HepG2 (cell line): ENCODE measurements at regions not wholly inside any gene's neighbourhood (a gene's known extent, or its start where the extent isn't known, plus 50 kb on each side); places are given as distances from the start of the nearest gene placed in this dataset.

ENCODE experiments used
- ATAC-seq: fragments of 200-7000 bp; cut with Tn5 transposase; 3 replicates; pipeline ENCODE4 v1.9.1; 2020; ENCODE audit warnings: mild to moderate bottlenecking, moderate library complexity
- BruUV-seq: library from RNA; stranded (reverse); fragments of 400-500 nt; replicated peaks from 2 replicates; lab custom pipeline; 2021; lab: Mats Ljungman, UMichigan
- CTCF ChIA-PET: fragments of 300-600 bp; formaldehyde crosslinking; extraction: SDS; loops from one replicate; lab custom pipeline; 2021; ENCODE audit warnings: low total read pairs, inconsistent platforms, low intra/inter-chr PET ratio; lab: Yijun Ruan, JAX
- POLR2A ChIA-PET: fragments of 350-600 bp; sonication (Branson Sonifier 250); formaldehyde crosslinking; loops from one replicate; lab custom pipeline; 2020; ENCODE audit warnings: antibody characterized with exemption, inconsistent platforms; lab: Yijun Ruan, JAX
- DNase-seq: peaks from one replicate; pipeline ENCODE4 v3.0.0-alpha.2; 2015; ENCODE audit warnings: low spot score
- FAIRE-seq: peaks from 3 replicates; lab custom pipeline; 2011; peaks lifted over from hg19 to GRCh38; lab: Jason Lieb, UNC
- H2AFZ ChIP-seq: one replicate; pipeline ENCODE4 v1.6.1; 2011; ENCODE audit warnings: low read length, inconsistent platforms
- H3K27ac ChIP-seq: fragments of 300-600 bp; 3 replicates; pipeline ENCODE4 v1.8.0; 2011; ENCODE audit warnings: mixed run types, mild to moderate bottlenecking, mixed read lengths, low read length, inconsistent platforms; ENCODE audit not compliant: insufficient read depth; ENCODE audit errors: extremely low read length
- H3K27me3 ChIP-seq, 2 experiments: fragments of 200-600 bp in 1 of 2; 2 replicates in 1 of 2; 3 replicates in 1 of 2; pipeline versions ENCODE4 v1.6.0 to v1.8.0; 2011; ENCODE audit warnings: low read length in 2 of 2, mild to moderate bottlenecking in 2 of 2, moderate library complexity in 2 of 2, inconsistent platforms in 1 of 2; ENCODE audit not compliant: insufficient read depth in 2 of 2, control insufficient read depth in 1 of 2
- H3K36me3 ChIP-seq, 2 experiments: fragments of 200-600 bp in 1 of 2; replicated peaks in 1 of 2; 2 replicates in 1 of 2; 3 replicates in 1 of 2; pipeline versions ENCODE4 v1.5.1 to v1.8.0; 2011; ENCODE audit warnings: low read length in 2 of 2, inconsistent platforms in 1 of 2; ENCODE audit not compliant: insufficient read depth in 2 of 2, control insufficient read depth in 1 of 2
- H3K4me1 ChIP-seq: 2 replicates; pipeline ENCODE4 v1.5.1; 2012; ENCODE audit warnings: low read length, inconsistent platforms; ENCODE audit not compliant: insufficient read depth
- H3K4me2 ChIP-seq: 2 replicates; pipeline ENCODE4 v1.6.0; 2011; ENCODE audit warnings: low read depth, low read length, inconsistent platforms
- H3K4me3 ChIP-seq, 3 experiments: fragments of 200-600 bp in 1 of 3; sonication (generic), shearing (Covaris generic) in 1 of 3; replicated peaks in 1 of 3; 2 replicates each; pipeline ENCODE4 v1.5.1; 2011 to 2016; ENCODE audit warnings: low read length in 3 of 3, inconsistent platforms in 2 of 3, low read depth in 2 of 3, mild to moderate bottlenecking in 2 of 3, control low read depth in 1 of 3, mixed read lengths in 1 of 3; ENCODE audit not compliant: insufficient read depth in 1 of 3
- H3K79me2 ChIP-seq: one replicate; pipeline ENCODE4 v1.6.1; 2011; ENCODE audit warnings: low read length, inconsistent platforms; ENCODE audit not compliant: insufficient read depth
- H3K9ac ChIP-seq: 2 replicates; pipeline ENCODE4 v1.6.0; 2011; ENCODE audit warnings: mild to moderate bottlenecking, low read depth, low read length, inconsistent platforms; ENCODE audit not compliant: insufficient read depth
- H3K9me3 ChIP-seq: 2 replicates; pipeline ENCODE4 v1.5.1; 2012; ENCODE audit warnings: mild to moderate bottlenecking, low read length
- H4K20me1 ChIP-seq: 2 replicates; pipeline ENCODE4 v1.6.0; 2011; ENCODE audit warnings: inconsistent platforms, mild to moderate bottlenecking, low read length, moderate library complexity; ENCODE audit not compliant: insufficient read depth
- ARID2 ChIP-seq: sonication (generic); formaldehyde crosslinking; IDR thresholded peaks from 2 replicates; pipeline ENCODE4 v1.8.1; 2022; ENCODE audit warnings: mild to moderate bottlenecking, missing genetic modification reagents, borderline replicate concordance
- ELF4 ChIP-seq: sonication (generic); formaldehyde crosslinking; IDR thresholded peaks from 2 replicates; pipeline ENCODE4 v1.5.0; 2020; ENCODE audit warnings: missing genetic modification reagents, mild to moderate bottlenecking, moderate library complexity, borderline replicate concordance
- NFKB2 ChIP-seq: sonication (generic); formaldehyde crosslinking; IDR thresholded peaks from 2 replicates; pipeline ENCODE4 v1.4.0; 2020; ENCODE audit warnings: missing genetic modification reagents, borderline replicate concordance
- NPAS2 ChIP-seq: sonication (generic); formaldehyde crosslinking; IDR thresholded peaks from 2 replicates; pipeline ENCODE4 v1.8.0; 2022; ENCODE audit warnings: mild to moderate bottlenecking, missing genetic modification reagents, borderline replicate concordance
- NR2F6 ChIP-seq, 2 experiments: IDR thresholded peaks; 2 replicates each; pipeline ENCODE4 v1.6.1; 2016; ENCODE audit warnings: antibody characterized with exemption in 1 of 2, mild to moderate bottlenecking in 1 of 2
- RXRB ChIP-seq: IDR thresholded peaks from 2 replicates; pipeline ENCODE4 v1.6.1; 2016; ENCODE audit warnings: borderline replicate concordance, missing genetic modification reagents, missing compliant biosample characterization
- SIX1 ChIP-seq: sonication (generic); formaldehyde crosslinking; IDR thresholded peaks from 2 replicates; pipeline ENCODE4 v1.4.0; 2020; ENCODE audit warnings: missing genetic modification reagents, borderline replicate concordance
- TCF12 ChIP-seq, 2 experiments: fragments of 450-650 bp in 1 of 2; sonication (generic) in 1 of 2; formaldehyde crosslinking in 1 of 2; IDR thresholded peaks; 2 replicates each; pipeline versions ENCODE4 v1.6.1 to v1.8.0; 2017 to 2022; ENCODE audit warnings: antibody characterized with exemption in 1 of 2, mild to moderate bottlenecking in 1 of 2, missing genetic modification reagents in 1 of 2, moderate library complexity in 1 of 2
- ZNF432 ChIP-seq: sonication (generic); formaldehyde crosslinking; IDR thresholded peaks from 2 replicates; pipeline ENCODE4 v1.5.0; 2020; ENCODE audit warnings: missing genetic modification reagents, mild to moderate bottlenecking, borderline replicate concordance
- WGBS: methylation state at CpG from one replicate; pipeline ENCODE4 v1.1.6; 2017; ENCODE audit warnings: low lambda C conversion rate; 5-methylcytosine and 5-hydroxymethylcytosine counted together
- in situ Hi-C: cut with HindIII; loops from 2 replicates; pipeline ENCODE4 v1.10.0; 2017; ENCODE audit warnings: low pct_unique_long_range_greater_than_20kb; ENCODE audit not compliant: extremely low pct_ligation_motif_present
- intact Hi-C: fragments of 100-400 bp; cut with micrococcal nuclease; formaldehyde crosslinking; loops from one replicate; pipeline ENCODE4 v1.10.0; 2022; ENCODE audit not compliant: unreplicated experiment
- TF ChIP-seq, protein P1 (sequence below): sonication (generic); formaldehyde crosslinking; IDR thresholded peaks from 2 replicates; pipeline ENCODE4 v1.8.0; 2022; ENCODE audit warnings: missing genetic modification reagents, mild to moderate bottlenecking, borderline replicate concordance
- TF ChIP-seq, protein P2 (sequence below): sonication (generic); formaldehyde crosslinking; IDR thresholded peaks from 2 replicates; pipeline ENCODE4 v1.5.1; 2020; ENCODE audit warnings: mild to moderate bottlenecking, missing genetic modification reagents, moderate library complexity
- TF ChIP-seq, protein P3 (sequence below): IDR thresholded peaks from 2 replicates; pipeline ENCODE4 v1.6.1; 2016

DNA sequence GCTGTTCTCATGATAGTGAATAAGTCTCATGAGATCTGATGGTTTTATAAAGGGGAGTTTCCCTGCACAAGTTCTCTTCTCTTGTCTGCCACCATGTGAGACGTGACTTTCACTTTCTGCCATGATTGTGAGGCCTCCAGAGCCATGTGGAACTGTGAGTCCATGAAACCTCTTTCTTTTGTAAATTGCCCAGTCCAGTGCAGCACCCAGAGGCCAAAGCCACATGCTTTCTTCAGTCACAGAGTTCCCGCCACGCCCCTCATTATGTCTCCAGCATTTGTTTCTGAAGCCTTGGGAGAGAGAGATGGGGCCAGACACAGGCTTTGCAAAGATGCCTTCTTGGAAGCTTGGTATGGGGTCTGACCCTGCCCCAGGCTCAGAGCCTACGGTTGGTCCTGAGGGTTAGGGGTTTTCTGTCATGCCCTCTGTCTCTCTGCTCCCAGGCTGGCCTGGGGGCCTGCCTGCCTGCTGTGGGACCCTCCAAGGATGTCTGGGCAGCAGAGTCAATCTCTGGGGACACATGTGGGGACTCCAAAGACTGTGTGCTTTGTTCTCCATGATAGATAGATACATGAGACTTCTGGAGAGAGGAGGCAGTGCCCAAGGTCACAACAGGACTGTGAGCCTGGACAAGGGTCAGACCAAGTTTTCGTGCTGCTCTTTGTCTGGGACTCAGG, 114.1 kb upstream of the PRMT8 start:
- H4K20me1 ChIP-seq: no peaks in the 10 kb centered on the region
- no peaks in the 10 kb centered on the region for H3K9me3 ChIP-seq
- no peak overlapping the region for H2AFZ ChIP-seq
- H3K27me3 ChIP-seq: peaks cover 0 to 11% of the 10 kb centered on the region in 2 experiments; a peak in 2 of 5 replicates
- no peak overlapping the region for H3K9ac ChIP-seq
- no peak overlapping the region for H3K4me3 ChIP-seq
- H3K36me3 ChIP-seq: no peaks in the 10 kb centered on the region
- H3K79me2 ChIP-seq: no peaks in the 10 kb centered on the region
- POLR2A ChIA-PET: no interaction called here
- FAIRE-seq: no peak
- CTCF ChIA-PET: no interaction called here
- ATAC-seq: no peak
- BruUV-seq: no TSS peak
- intact Hi-C loops: no loop called here
- in situ Hi-C loops: no loop called here
- H3K4me1 ChIP-seq: no peaks in the 10 kb centered on the region
- TF ChIP-seq RXRB (no peak), SIX1 (CRISPR knock-in tag) (no peak)
- TF ChIP-seq, protein P1, sequence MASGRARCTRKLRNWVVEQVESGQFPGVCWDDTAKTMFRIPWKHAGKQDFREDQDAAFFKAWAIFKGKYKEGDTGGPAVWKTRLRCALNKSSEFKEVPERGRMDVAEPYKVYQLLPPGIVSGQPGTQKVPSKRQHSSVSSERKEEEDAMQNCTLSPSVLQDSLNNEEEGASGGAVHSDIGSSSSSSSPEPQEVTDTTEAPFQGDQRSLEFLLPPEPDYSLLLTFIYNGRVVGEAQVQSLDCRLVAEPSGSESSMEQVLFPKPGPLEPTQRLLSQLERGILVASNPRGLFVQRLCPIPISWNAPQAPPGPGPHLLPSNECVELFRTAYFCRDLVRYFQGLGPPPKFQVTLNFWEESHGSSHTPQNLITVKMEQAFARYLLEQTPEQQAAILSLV (CRISPR knock-in tag): no peak
- no peak overlapping the region for H3K27ac ChIP-seq
- no peak for DNase-seq
- 20% methylated on average over 5 of the region's 5 CpGs for WGBS
- no peak overlapping the region for H3K4me2 ChIP-seq

DNA sequence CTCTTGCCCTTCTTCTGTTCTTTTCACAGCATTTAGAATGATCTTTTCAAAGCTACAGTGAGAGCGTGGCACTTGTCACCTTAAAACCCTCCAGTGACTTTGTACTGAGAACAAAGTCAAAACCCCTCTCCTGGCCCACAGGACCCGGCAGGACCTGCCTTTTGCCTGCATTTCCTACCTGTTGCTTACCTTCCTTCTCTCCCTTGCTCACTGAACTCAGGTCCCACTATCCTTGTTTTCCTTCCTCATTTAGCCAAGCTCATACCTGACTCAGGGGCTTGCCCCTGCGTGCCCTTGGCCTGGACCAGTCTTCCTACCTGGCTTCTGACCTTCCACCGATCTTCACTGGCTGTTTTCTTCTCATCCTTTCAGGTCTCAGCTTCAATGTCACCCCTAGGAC, 112.3 kb upstream of the PRMT8 start:
- 5% methylated on average over 4 of the region's 4 CpGs for WGBS
- CTCF ChIA-PET: no interaction called here
- ATAC-seq: no peak
- TF ChIP-seq NR2F6 (IDR thresholded peaks at IDR 0.05) (no peak), NR2F6 (CRISPR knock-in tag; IDR thresholded peaks at IDR 0.05) (no peak), ARID2 (CRISPR knock-in tag) (no peak), ELF4 (CRISPR knock-in tag) (no peak), NFKB2 (no peak), TCF12 (IDR thresholded peaks at IDR 0.05) (no peak), TCF12 (CRISPR knock-in tag; IDR thresholded peaks at IDR 0.05) (no peak), NPAS2 (CRISPR knock-in tag) (no peak), ZNF432 (CRISPR knock-in tag) (no peak)
- TF ChIP-seq, protein P2, sequence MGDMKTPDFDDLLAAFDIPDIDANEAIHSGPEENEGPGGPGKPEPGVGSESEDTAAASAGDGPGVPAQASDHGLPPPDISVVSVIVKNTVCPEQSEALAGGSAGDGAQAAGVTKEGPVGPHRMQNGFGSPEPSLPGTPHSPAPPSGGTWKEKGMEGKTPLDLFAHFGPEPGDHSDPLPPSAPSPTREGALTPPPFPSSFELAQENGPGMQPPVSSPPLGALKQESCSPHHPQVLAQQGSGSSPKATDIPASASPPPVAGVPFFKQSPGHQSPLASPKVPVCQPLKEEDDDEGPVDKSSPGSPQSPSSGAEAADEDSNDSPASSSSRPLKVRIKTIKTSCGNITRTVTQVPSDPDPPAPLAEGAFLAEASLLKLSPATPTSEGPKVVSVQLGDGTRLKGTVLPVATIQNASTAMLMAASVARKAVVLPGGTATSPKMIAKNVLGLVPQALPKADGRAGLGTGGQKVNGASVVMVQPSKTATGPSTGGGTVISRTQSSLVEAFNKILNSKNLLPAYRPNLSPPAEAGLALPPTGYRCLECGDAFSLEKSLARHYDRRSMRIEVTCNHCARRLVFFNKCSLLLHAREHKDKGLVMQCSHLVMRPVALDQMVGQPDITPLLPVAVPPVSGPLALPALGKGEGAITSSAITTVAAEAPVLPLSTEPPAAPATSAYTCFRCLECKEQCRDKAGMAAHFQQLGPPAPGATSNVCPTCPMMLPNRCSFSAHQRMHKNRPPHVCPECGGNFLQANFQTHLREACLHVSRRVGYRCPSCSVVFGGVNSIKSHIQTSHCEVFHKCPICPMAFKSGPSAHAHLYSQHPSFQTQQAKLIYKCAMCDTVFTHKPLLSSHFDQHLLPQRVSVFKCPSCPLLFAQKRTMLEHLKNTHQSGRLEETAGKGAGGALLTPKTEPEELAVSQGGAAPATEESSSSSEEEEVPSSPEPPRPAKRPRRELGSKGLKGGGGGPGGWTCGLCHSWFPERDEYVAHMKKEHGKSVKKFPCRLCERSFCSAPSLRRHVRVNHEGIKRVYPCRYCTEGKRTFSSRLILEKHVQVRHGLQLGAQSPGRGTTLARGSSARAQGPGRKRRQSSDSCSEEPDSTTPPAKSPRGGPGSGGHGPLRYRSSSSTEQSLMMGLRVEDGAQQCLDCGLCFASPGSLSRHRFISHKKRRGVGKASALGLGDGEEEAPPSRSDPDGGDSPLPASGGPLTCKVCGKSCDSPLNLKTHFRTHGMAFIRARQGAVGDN (CRISPR knock-in tag): no peak
- TF ChIP-seq, protein P3, sequence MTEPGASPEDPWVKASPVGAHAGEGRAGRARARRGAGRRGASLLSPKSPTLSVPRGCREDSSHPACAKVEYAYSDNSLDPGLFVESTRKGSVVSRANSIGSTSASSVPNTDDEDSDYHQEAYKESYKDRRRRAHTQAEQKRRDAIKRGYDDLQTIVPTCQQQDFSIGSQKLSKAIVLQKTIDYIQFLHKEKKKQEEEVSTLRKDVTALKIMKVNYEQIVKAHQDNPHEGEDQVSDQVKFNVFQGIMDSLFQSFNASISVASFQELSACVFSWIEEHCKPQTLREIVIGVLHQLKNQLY (CRISPR knock-in tag): no peak

More for the DNA sequence above, 112.3 kb upstream of the PRMT8 start:
- Histone ChIP-seq H4K20me1 (no peaks in the 10 kb centered on the region), H3K79me2 (no peaks in the 10 kb centered on the region), H3K9ac (no peak overlapping the region), H3K36me3 (no peaks in the 10 kb centered on the region), H3K27me3 (peaks cover 0 to 11% of the 10 kb centered on the region in 2 experiments; a peak in 2 of 5 replicates), H3K9me3 (no peaks in the 10 kb centered on the region), H2AFZ (no peak overlapping the region), H3K4me3 (no peak overlapping the region), H3K4me2 (no peak overlapping the region), H3K4me1 (no peaks in the 10 kb centered on the region), H3K27ac (no peak overlapping the region)
- FAIRE-seq (no peak), DNase-seq (no peak)
- no TSS peak for BruUV-seq
- in situ Hi-C loops (no loop called here), intact Hi-C loops (no loop called here)
- POLR2A ChIA-PET: no interaction called here
